GM19395 (cell line): ENCODE measurements at regions not wholly inside any gene's neighbourhood (a gene's known extent, or its start where the extent isn't known, plus 50 kb on each side); places are given as distances from the start of the nearest gene placed in this dataset.
"Not testable (repeated sequence)": the region's sequence is repeated elsewhere in the genome, so short reads cannot be mapped to it uniquely, and the experiment has no call there.

Experiments used
- ATAC-seq: cut with Tn5 transposase; IDR thresholded peaks from one replicate; pipeline ENCODE4 v1.9.1; 2021; ENCODE audit warnings: mild to moderate bottlenecking, moderate library complexity; ENCODE audit not compliant: unreplicated experiment

- ATAC-seq = no peak
Measured at GRCh38 chr16:26708428-26708827, 358.3 kb upstream of the C16orf82 start.

GRCh38 chr16:26709175-26709574 is 357.6 kb upstream of the C16orf82 start:
- ATAC-seq = no peak

- ATAC-seq = no peak
Measured at GRCh38 chr16:26709754-26710153, 357.0 kb upstream of the C16orf82 start.

GRCh38 chr16:26710450-26710849 is 356.3 kb upstream of the C16orf82 start:
- ATAC-seq = no peak

GRCh38 chr16:26712876-26713275 is 353.9 kb upstream of the C16orf82 start:
- ATAC-seq = no peak

- no peak for ATAC-seq
Measured at GRCh38 chr16:26715969-26716368, 350.8 kb upstream of the C16orf82 start.

- no peak for ATAC-seq
Measured at GRCh38 chr16:26717826-26718225, 348.9 kb upstream of the C16orf82 start.

GRCh38 chr16:26721290-26721689 is 345.4 kb upstream of the C16orf82 start:
- ATAC-seq = no peak

- not testable (repeated sequence) for ATAC-seq
Measured at GRCh38 chr16:26721957-26722356, 344.8 kb upstream of the C16orf82 start.

GRCh38 chr16:26724189-26724588 is 342.5 kb upstream of the C16orf82 start:
- ATAC-seq = no peak

- ATAC-seq = no peak
Measured at GRCh38 chr16:26727848-26728247, 338.9 kb upstream of the C16orf82 start.

GRCh38 chr16:26729951-26730541 is 336.7 kb upstream of the C16orf82 start:
- no peak for ATAC-seq

- no peak for ATAC-seq
Measured at GRCh38 chr16:26731729-26732128, 335.0 kb upstream of the C16orf82 start.

GRCh38 chr16:26733710-26734109 is 333.0 kb upstream of the C16orf82 start:
- ATAC-seq = no peak

- no peak for ATAC-seq
Measured at GRCh38 chr16:26735521-26735920, 331.2 kb upstream of the C16orf82 start.

- ATAC-seq = no peak
Measured at GRCh38 chr16:26736084-26736483, 330.6 kb upstream of the C16orf82 start.

GRCh38 chr16:26740771-26741170 is 326.0 kb upstream of the C16orf82 start:
- no peak for ATAC-seq

- ATAC-seq = no peak
Measured at GRCh38 chr16:26742040-26742439, 324.7 kb upstream of the C16orf82 start.

GRCh38 chr16:26744430-26744829 is 322.3 kb upstream of the C16orf82 start:
- ATAC-seq = no peak

GRCh38 chr16:26747760-26748159 is 319.0 kb upstream of the C16orf82 start:
- no peak for ATAC-seq

- ATAC-seq = no peak
Measured at GRCh38 chr16:26749072-26749471, 317.7 kb upstream of the C16orf82 start.

GRCh38 chr16:26752166-26752565 is 314.6 kb upstream of the C16orf82 start:
- no peak for ATAC-seq

- no peak for ATAC-seq
Measured at GRCh38 chr16:26756633-26757032, 310.1 kb upstream of the C16orf82 start.
